Frontal cortex (tissue), 3 donors: ENCODE measurements at regions not wholly inside any gene's neighbourhood (a gene's known extent, or its start where the extent isn't known, plus 50 kb on each side); places are given as distances from the start of the nearest gene placed in this dataset.
"Not testable (repeated sequence)": the region's sequence is repeated elsewhere in the genome, so short reads cannot be mapped to it uniquely, and the experiment has no call there.

ENCODE experiments used
- DNase-seq, 2 donors: peaks; one replicate each; pipeline ENCODE4 v3.0.0; 2012; ENCODE audit warnings: low spot score in 2 of 2
- FAIRE-seq: peaks from 2 replicates; lab custom pipeline; 2012; peaks lifted over from hg19 to GRCh38; lab: Jason Lieb, UNC
- donor health status: control.
- donor health status: control.
- donor health status: control.

- no peak for FAIRE-seq
- DNase-seq = no peak
These were observed 351.1 kb upstream of the IRX2 start for GRCh38 chr5:3102531-3102930.

DNA sequence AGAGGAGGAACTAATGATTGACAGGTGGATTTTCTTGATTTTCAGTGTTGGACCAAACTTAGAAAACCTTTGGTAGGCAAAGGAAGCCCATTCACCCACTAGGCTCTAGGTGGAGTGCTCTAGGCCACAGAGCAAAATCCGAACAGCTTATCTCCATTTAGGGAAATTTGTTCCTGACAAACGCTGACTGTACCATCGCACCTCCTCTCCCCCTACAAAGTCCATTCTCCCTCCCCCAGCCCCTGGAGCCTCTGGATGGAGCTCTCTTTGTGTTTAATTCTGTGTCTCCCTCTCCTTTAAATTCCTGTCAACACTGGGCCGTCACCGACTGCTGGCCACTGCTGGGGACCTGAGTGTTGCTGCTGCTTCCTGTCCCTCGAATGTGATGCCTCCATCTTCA lies 350.1 kb upstream of the IRX2 start:
- no peak for FAIRE-seq
- DNase-seq = no peak

DNA sequence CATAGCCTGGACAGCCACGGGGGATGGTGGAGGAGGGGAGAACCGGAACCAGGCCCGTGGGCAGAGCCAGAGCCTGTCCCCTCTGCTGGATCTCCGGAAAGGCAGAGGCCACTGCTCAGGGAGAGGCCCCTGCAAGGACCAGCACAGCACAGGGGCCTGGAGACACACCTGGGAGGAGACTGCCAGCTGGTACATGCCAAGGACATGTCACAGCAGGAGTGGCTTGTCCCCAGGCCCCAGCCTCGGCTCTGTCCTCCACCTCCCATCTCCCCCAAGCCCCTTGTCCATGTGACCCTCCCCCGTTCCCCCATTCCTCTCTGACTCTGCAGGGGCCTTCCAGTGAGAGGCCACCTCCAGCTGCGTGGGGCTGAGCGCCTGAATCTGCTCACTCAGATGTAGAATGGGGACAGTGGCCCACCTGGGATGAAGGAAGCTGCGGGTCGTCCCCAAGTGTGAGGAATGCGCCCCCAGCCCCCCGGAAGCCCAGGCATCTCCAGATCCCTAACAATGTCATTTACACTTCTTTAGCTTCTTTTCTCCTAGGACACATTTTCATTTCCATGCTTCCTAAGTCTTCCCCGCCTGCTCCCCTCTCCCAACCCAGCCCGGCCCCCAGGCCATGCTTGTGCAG lies 349.6 kb upstream of the IRX2 start:
- DNase-seq (no peak), FAIRE-seq (no peak)

DNA sequence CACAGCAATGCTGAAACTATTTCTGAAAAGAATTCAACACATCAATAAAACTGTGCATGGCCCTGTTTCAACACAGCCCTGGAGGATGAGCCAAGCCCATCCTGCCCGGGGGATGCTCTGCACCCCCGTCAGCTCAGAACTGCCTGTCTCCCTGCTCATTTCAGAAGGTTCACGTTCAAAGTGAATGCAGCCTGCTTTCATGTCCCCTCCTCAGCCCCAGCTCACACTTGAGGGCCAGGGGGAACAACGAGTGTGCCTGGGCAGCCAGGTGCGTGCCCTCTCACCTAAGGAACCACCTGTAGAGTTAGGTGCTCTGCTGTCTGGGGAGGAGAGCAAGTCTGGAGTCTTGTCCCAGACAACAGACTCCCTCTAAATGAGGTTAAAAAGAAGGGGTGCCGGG lies 348.5 kb upstream of the IRX2 start:
- no peak for FAIRE-seq

DNA sequence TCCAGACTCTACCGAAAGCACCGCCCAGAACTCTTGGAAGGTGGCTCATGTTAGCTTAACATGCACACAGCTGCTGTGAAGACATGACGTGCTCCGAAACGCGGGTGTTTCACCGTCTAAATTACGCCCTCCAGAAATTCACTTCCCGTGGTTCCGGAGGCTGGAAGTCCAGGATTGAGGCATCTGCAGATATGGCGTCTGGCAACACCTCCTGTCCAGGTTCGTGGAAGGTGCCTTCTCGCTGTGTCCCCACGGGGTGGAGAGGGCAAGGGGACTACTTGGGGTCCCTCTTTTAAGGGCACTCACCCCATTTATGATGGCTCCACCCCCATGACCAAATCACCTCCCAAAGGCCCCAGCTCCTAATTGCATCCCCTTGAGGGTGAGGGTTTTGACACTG lies 348.0 kb upstream of the IRX2 start:
- DNase-seq = no peak

More for the DNA sequence above, 348.5 kb upstream of the IRX2 start:
- no peak for DNase-seq

GRCh38 chr5:3098821-3099220 lies 347.3 kb upstream of the IRX2 start:
- DNase-seq = no peak
- FAIRE-seq = no peak

More for the DNA sequence above, 348.0 kb upstream of the IRX2 start:
- FAIRE-seq = no peak

DNA sequence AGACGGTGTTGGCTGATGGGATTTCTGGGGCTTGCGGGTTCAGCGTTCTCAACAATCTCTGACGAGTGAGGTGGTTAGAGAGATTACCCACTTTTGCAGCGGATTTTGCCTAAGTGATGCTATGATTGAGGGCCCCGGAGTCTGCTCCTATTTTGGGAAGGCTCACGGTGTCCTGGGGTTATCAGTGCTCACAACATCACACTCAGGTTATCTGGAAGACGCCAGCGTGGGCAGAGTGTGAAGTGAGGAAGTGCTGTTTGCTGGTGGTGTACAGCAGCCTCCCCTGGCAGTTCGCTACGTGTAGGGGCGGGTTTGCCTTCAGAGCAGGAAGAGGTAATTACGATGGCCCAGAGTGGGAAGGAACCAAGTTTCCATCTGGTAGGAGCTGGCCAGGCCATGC lies 341.2 kb upstream of the IRX2 start:
- FAIRE-seq = no peak
- no peak for DNase-seq

DNA sequence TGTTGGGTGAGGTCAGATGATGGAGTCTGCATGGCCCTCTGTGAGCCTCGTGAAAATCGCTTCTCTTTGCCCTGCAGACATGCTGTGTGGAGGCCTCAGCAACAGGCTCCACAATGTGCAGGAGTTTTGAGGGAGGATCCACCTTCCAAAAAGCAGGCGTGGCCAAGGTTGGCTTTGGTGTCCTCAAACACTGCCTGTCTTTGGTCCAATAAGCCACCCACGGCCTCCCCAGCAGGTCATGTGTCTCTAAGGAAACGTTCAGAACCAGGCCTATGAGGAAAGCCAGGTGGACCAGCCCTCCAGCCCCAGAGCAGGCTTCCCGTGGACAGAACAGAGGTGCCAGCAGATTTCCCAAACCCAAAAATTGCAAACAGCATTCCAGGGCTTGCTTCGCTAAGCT lies 340.7 kb upstream of the IRX2 start:
- FAIRE-seq = no peak
- DNase-seq = no peak

GRCh38 chr5:3091040-3091774 lies 339.7 kb upstream of the IRX2 start:
- no peak for DNase-seq
- FAIRE-seq = no peak

DNA sequence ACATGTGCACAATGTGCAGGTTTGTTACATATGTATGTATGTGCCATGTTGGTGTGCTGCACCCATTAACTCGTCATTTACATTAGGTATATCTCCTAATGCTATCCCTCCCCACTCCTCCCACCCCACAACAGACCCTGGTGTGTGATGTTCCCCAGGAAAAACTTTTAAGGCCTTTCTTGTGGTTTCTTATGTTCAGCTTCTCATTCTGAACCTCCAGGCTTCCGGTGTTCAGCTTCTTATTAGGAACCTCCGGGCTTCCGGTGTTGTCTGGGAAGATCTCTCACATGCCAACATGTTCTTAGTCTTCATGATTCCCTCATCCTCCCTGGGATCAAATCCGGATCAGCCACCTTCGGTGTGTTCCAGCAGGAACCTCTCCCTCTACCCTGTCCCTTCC lies 338.8 kb upstream of the IRX2 start:
- not testable (repeated sequence) for DNase-seq, FAIRE-seq

DNA sequence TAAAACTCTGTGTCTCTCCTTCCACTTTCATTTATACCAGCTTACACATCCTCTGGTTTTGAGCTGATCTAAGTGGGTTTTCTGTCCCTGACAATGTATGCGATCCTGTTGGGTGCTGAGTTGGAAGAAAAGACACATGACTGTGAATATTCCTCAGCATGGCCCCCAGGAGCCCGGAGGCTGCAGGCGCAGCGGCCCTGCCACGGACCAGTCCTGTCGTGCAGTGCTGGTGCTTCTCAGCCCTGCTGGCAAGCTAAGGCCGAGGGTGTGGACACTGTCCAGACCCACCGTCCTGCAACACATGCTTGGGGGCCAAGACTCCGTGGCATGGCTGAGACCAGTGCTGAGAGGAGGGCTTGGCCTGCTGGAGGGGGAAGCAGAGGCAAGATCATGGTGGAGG lies 328.9 kb upstream of the IRX2 start:
- FAIRE-seq (no peak), DNase-seq (no peak)

- DNase-seq (no peak), FAIRE-seq (no peak)
These were observed 326.2 kb upstream of the IRX2 start for GRCh38 chr5:3077684-3078083.

DNA sequence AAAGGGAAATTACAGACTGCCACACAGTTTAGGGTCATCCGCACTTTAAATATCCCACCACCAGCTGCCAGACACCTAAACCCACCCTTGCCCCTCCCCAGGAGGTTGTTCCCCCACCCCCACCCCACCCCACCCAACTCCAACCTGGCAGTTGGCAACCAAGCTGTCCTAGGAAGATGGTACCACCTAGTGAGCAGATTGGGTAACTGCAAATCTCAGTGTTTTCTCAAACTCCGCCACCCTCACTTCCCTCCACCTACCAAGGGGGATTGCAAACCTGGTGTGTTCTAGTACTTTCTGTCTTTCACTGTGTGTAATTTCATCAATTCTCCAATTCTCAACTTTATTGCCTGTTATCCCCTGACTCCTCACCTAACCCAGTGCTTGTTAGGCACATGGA lies 323.8 kb upstream of the IRX2 start:
- FAIRE-seq (no peak), DNase-seq (no peak)

GRCh38 chr5:3068401-3068800 lies 316.9 kb upstream of the IRX2 start:
- DNase-seq (no peak), FAIRE-seq (no peak)

DNA sequence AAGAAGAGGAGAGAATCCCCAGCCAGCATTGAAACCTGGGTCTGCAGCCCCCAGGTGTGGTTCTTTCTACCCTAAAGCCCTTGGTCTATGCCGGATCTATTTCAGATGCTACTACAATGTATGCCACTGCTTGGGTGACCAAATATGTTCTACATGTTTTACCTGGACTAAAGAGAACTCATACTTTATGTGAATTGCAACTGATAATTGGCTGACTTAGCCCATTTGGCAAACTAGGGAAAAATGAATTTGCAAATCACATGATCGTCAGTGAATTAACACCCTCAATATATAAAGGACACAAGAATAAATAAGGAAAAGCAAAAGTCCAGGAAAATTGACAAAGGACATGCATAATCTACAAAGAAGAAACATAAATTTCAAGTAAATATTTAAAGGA lies 308.8 kb upstream of the IRX2 start:
- no peak for FAIRE-seq
- DNase-seq = no peak

DNA sequence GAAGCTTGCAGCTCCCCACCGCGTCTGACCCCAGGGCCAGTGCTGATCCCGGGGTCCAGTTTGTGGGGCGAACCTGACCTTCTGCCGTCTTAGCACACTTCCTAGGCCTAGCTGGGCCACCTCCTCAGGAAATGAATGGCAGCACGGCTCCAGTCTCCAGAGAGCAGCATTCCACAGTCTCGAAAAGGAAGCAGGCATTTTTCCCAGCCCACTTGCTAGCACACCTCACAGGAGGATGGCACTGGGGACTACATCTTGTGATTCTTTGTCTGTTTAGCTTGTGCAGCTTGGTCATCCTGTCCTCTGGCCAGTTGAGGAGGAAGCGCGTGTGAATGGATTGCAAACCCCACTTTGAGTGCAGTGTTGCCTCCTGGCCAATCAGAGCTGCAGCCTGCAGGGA lies 308.0 kb upstream of the IRX2 start:
- DNase-seq (no peak), FAIRE-seq (no peak)

GRCh38 chr5:3058942-3059341 lies 307.5 kb upstream of the IRX2 start:
- DNase-seq (no peak), FAIRE-seq (no peak)

GRCh38 chr5:3056866-3057265 lies 305.4 kb upstream of the IRX2 start:
- FAIRE-seq (no peak), DNase-seq (no peak)

GRCh38 chr5:3051400-3051799 lies 299.9 kb upstream of the IRX2 start:
- no peak for DNase-seq
- FAIRE-seq = no peak

DNA sequence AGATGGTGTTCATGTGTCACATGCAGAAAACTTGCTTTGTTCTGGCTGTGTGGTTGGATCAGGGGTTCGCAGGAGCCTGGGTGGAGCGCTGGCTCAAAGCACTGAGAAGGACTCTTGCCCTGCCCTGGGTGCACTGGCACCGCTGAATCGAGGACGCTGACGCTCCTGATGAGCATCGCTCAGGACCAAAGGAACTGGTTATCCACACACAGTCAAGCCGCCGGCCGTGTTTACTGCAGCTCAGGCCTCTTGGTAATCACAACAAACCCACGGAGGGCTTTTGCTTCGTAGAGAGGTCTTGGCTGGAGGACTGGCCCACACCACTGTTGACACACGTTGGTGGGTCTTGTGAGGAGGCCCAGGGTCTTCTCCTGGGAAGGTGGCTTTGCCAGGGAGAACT lies 299.4 kb upstream of the IRX2 start:
- FAIRE-seq (no peak), DNase-seq (no peak)

DNA sequence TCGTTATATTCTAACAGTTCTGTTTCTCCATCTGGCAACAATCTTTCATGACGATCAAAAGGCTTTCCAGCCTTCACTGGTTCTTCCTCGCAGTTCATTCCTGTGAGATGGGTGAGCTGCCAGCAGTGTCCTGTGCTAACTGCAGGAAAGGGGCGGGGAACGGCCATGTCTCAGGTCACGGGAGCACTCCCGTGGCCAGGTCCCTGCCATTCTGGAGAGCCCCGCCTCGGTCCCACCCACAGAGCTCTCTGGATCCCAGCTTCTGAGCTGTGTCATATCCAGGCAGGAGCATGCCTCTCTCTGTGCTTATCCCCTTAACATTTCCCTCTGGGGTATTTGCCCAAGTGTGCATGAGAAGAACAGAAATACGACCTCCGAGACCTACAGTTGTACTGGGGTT lies 297.8 kb upstream of the IRX2 start:
- no peak for FAIRE-seq
- DNase-seq = no peak

- FAIRE-seq (no peak), DNase-seq (no peak)
These were observed 295.8 kb upstream of the IRX2 start for GRCh38 chr5:3047212-3047774.
